Peyer's patch (tissue), 4 donors: ENCODE measurements at regions not wholly inside any gene's neighbourhood (a gene's known extent, or its start where the extent isn't known, plus 50 kb on each side); places are given as distances from the start of the nearest gene placed in this dataset.

Experiments used
- POLR2A ChIP-seq, 2 donors: fragments of 450-650 bp; IDR thresholded peaks; one replicate each; pipeline ENCODE4 v1.5.1; 2017; ENCODE audit warnings: antibody characterized with exemption in 2 of 2, mild to moderate bottlenecking in 2 of 2, moderate library complexity in 2 of 2
- TF ChIP-seq, protein P1 (sequence below), 6 experiments: fragments of 450-650 bp in 4 of 6; fragments of 200-600 bp in 2 of 6; sonication (generic) in 1 of 6; IDR thresholded peaks; one replicate each; pipeline ENCODE4 v1.5.1; 2017 to 2019; ENCODE audit warnings: antibody characterized with exemption in 6 of 6, mild to moderate bottlenecking in 3 of 6, moderate library complexity in 1 of 6

GRCh38 chr2:8441371-8441770, 240.5 kb upstream of the ID2 start:
- TF ChIP-seq POLR2A (IDR thresholded peaks at IDR 0.05) = no peak
- TF ChIP-seq, protein P1, sequence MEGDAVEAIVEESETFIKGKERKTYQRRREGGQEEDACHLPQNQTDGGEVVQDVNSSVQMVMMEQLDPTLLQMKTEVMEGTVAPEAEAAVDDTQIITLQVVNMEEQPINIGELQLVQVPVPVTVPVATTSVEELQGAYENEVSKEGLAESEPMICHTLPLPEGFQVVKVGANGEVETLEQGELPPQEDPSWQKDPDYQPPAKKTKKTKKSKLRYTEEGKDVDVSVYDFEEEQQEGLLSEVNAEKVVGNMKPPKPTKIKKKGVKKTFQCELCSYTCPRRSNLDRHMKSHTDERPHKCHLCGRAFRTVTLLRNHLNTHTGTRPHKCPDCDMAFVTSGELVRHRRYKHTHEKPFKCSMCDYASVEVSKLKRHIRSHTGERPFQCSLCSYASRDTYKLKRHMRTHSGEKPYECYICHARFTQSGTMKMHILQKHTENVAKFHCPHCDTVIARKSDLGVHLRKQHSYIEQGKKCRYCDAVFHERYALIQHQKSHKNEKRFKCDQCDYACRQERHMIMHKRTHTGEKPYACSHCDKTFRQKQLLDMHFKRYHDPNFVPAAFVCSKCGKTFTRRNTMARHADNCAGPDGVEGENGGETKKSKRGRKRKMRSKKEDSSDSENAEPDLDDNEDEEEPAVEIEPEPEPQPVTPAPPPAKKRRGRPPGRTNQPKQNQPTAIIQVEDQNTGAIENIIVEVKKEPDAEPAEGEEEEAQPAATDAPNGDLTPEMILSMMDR (IDR thresholded peaks at IDR 0.05) = no peak
